ENCODE measurements at regions not wholly inside any gene's neighbourhood (a gene's known extent, or its start where the extent isn't known, plus 50 kb on each side); places are given as distances from the start of the nearest gene placed in this dataset.

- TF ChIP-seq POLR2A (IDR thresholded peaks at IDR 0.05) (no peak), CTCF (IDR thresholded peaks at IDR 0.05) (no peak)
- DNase-seq = no peak
- H3K4me3 ChIP-seq = no peak overlapping the region
- intact Hi-C loops (cut with DNase I; ENCODE audit: low total_unique reads) = no loop called here
- no peaks in the 10 kb centered on the region for H3K4me1 ChIP-seq
- no peaks in the 10 kb centered on the region for H3K27me3 ChIP-seq
- H3K9me3 ChIP-seq = no peaks in the 10 kb centered on the region
- no peaks in the 10 kb centered on the region for H3K36me3 ChIP-seq
- no peak overlapping the region for H3K27ac ChIP-seq
These were observed 237.9 kb downstream of the FOXD2 start for GRCh38 chr1:47675721-47676120.

- Histone ChIP-seq H3K27me3 (no peaks in the 10 kb centered on the region), H3K4me3 (no peak overlapping the region), H3K9me3 (no peaks in the 10 kb centered on the region), H3K36me3 (no peaks in the 10 kb centered on the region), H3K4me1 (no peaks in the 10 kb centered on the region), H3K27ac (no peak overlapping the region)
- intact Hi-C loops (cut with DNase I; ENCODE audit: low total_unique reads) = no loop called here
- no peak for TF ChIP-seq CTCF (IDR thresholded peaks at IDR 0.05)
- no peak for TF ChIP-seq POLR2A (IDR thresholded peaks at IDR 0.05)
- DNase-seq = no peak
These were observed 238.6 kb downstream of the FOXD2 start for GRCh38 chr1:47676311-47677054.

GRCh38 chr1:47677241-47677940 is 239.5 kb downstream of the FOXD2 start:
- intact Hi-C loops (cut with DNase I; ENCODE audit: low total_unique reads) = no loop called here
- Histone ChIP-seq H3K27me3 (no peaks in the 10 kb centered on the region), H3K36me3 (no peaks in the 10 kb centered on the region), H3K4me1 (no peaks in the 10 kb centered on the region), H3K4me3 (no peak overlapping the region), H3K9me3 (no peaks in the 10 kb centered on the region), H3K27ac (no peak overlapping the region)
- DNase-seq = no peak
- TF ChIP-seq POLR2A (IDR thresholded peaks at IDR 0.05) (no peak), CTCF (IDR thresholded peaks at IDR 0.05) (no peak)

GRCh38 chr1:47678464-47678980 is 240.7 kb downstream of the FOXD2 start:
- no peak overlapping the region for H3K4me3 ChIP-seq
- H3K4me1 ChIP-seq = no peaks in the 10 kb centered on the region
- no peak for DNase-seq
- TF ChIP-seq CTCF (IDR thresholded peaks at IDR 0.05) = no peak
- no peak for TF ChIP-seq POLR2A (IDR thresholded peaks at IDR 0.05)
- H3K36me3 ChIP-seq = no peaks in the 10 kb centered on the region
- no peaks in the 10 kb centered on the region for H3K27me3 ChIP-seq
- no peaks in the 10 kb centered on the region for H3K9me3 ChIP-seq
- intact Hi-C loops (cut with DNase I; ENCODE audit: low total_unique reads) = no loop called here
- no peak overlapping the region for H3K27ac ChIP-seq

- no peaks in the 10 kb centered on the region for H3K36me3 ChIP-seq
- intact Hi-C loops (cut with DNase I; ENCODE audit: low total_unique reads) = no loop called here
- H3K27ac ChIP-seq = no peak overlapping the region
- H3K27me3 ChIP-seq = no peaks in the 10 kb centered on the region
- no peaks in the 10 kb centered on the region for H3K4me1 ChIP-seq
- DNase-seq = no peak
- H3K9me3 ChIP-seq = no peaks in the 10 kb centered on the region
- TF ChIP-seq POLR2A (IDR thresholded peaks at IDR 0.05) (no peak), CTCF (IDR thresholded peaks at IDR 0.05) (no peak)
- H3K4me3 ChIP-seq = no peak overlapping the region
These were observed 241.5 kb downstream of the FOXD2 start for GRCh38 chr1:47679301-47679791.

Data from uterus (tissue), 3 donors.